Neural cell (in vitro differentiated cells): ENCODE measurements at regions not wholly inside any gene's neighbourhood (a gene's known extent, or its start where the extent isn't known, plus 50 kb on each side); places are given as distances from the start of the nearest gene placed in this dataset.

Source experiments
- H2AFZ ChIP-seq: fragments of 200-600, 300-800 bp; sonication (generic), shearing (Covaris generic); 2 replicates; pipeline ENCODE4 v1.6.0; 2014; ENCODE audit warnings: low read depth, mild to moderate bottlenecking, antibody characterized with exemption, low read length, moderate library complexity
- H3F3A ChIP-seq: fragments of 200-600 bp; shearing (Covaris generic); 2 replicates; pipeline ENCODE4 v1.6.1; 2016; ENCODE audit warnings: mild to moderate bottlenecking, moderate library complexity, mixed read lengths, antibody characterized with exemption, low read length; ENCODE audit not compliant: insufficient read depth, poor library complexity, severe bottlenecking
- H3K27ac ChIP-seq: fragments of 200-600, 300-800 bp; sonication (generic), shearing (Covaris generic); 2 replicates; pipeline ENCODE4 v1.5.1; 2014; ENCODE audit warnings: mild to moderate bottlenecking, low read length, moderate library complexity
- H3K27me3 ChIP-seq: fragments of 300-800, 200-600 bp; sonication (generic), shearing (Covaris generic); 2 replicates; pipeline ENCODE4 v1.6.0; 2014; ENCODE audit warnings: mild to moderate bottlenecking, low read depth, low read length, moderate library complexity; ENCODE audit not compliant: insufficient read depth
- H3K36me3 ChIP-seq: fragments of 300-800, 200-600 bp; sonication (generic), shearing (Covaris generic); 2 replicates; pipeline ENCODE4 v1.5.1; 2014; ENCODE audit warnings: mild to moderate bottlenecking, antibody characterized with exemption, low read length, moderate library complexity; ENCODE audit not compliant: insufficient read depth
- H3K4me2 ChIP-seq: fragments of 300-800, 200-600 bp; sonication (generic), shearing (Covaris generic); 2 replicates; pipeline ENCODE4 v1.6.0; 2014; ENCODE audit warnings: mild to moderate bottlenecking, low read length
- H3K4me3 ChIP-seq: fragments of 300-800, 200-600 bp; sonication (generic), shearing (Covaris generic); 2 replicates; pipeline ENCODE4 v1.5.1; 2014; ENCODE audit warnings: mild to moderate bottlenecking, low read length, moderate library complexity
- H3K79me2 ChIP-seq: fragments of 200-600 bp; shearing (Covaris generic); replicated peaks from 2 replicates; pipeline ENCODE4 v1.6.0; 2014; ENCODE audit warnings: mild to moderate bottlenecking, low read length, moderate library complexity; ENCODE audit not compliant: insufficient read depth
- H3K9ac ChIP-seq: fragments of 300-800, 200-600 bp; sonication (generic), shearing (Covaris generic); 2 replicates; pipeline ENCODE4 v1.6.1; 2016; ENCODE audit warnings: mild to moderate bottlenecking, low read length, mixed read lengths
- H3K9me2 ChIP-seq: fragments of 200-600 bp; shearing (Covaris generic); 2 replicates; pipeline ENCODE4 v1.6.1; 2016; ENCODE audit warnings: mild to moderate bottlenecking, low read length, mixed read lengths; ENCODE audit not compliant: insufficient read depth
- H3K9me3 ChIP-seq: fragments of 200-600, 300-800 bp; sonication (generic), shearing (Covaris generic); 2 replicates; pipeline ENCODE4 v1.6.1; 2016; ENCODE audit warnings: mild to moderate bottlenecking, mixed run types, low read length, moderate library complexity, mixed read lengths
- H4K20me1 ChIP-seq: fragments of 200-600 bp; shearing (Covaris generic); 2 replicates; pipeline ENCODE4 v1.6.1; 2016; ENCODE audit warnings: mild to moderate bottlenecking, mixed run types; ENCODE audit not compliant: insufficient read depth
- CTCF ChIP-seq: fragments of 450-650 bp; IDR thresholded peaks from 2 replicates; pipeline ENCODE4 v1.5.1; 2014; ENCODE audit warnings: antibody characterized with exemption, mild to moderate bottlenecking, moderate library complexity; ENCODE audit not compliant: poor library complexity, severe bottlenecking
- EP300 ChIP-seq: fragments of 450-650 bp; conservative IDR thresholded peaks from 2 replicates; pipeline ENCODE4 v1.6.1; 2014; ENCODE audit warnings: antibody characterized with exemption, mild to moderate bottlenecking, moderate library complexity; ENCODE audit not compliant: poor library complexity, severe bottlenecking
- EZH2 ChIP-seq: fragments of 200-600, 300-800 bp; shearing (Covaris generic), sonication (generic); IDR thresholded peaks from 2 replicates; pipeline ENCODE4 v1.6.1; 2014; ENCODE audit warnings: antibody characterized with exemption, low read length, borderline replicate concordance, mild to moderate bottlenecking; ENCODE audit not compliant: insufficient read depth, poor library complexity, severe bottlenecking
- MXI1 ChIP-seq: fragments of 450-650 bp; conservative IDR thresholded peaks from 2 replicates; pipeline ENCODE4 v1.6.1; 2014; ENCODE audit warnings: antibody characterized with exemption, mild to moderate bottlenecking; ENCODE audit not compliant: poor library complexity, severe bottlenecking
- POLR2AphosphoS5 ChIP-seq: IDR thresholded peaks from 2 replicates; pipeline ENCODE4 v1.6.1; 2012
- RAD21 ChIP-seq: fragments of 450-650 bp; conservative IDR thresholded peaks from 2 replicates; pipeline ENCODE4 v1.6.1; 2014; ENCODE audit warnings: antibody characterized with exemption, mild to moderate bottlenecking, moderate library complexity
- REST ChIP-seq: IDR thresholded peaks from 2 replicates; pipeline ENCODE4 v1.6.1; 2012; ENCODE audit warnings: borderline replicate concordance
- TAF1 ChIP-seq: IDR thresholded peaks from 2 replicates; pipeline ENCODE4 v1.6.1; 2012; ENCODE audit warnings: low read depth

DNA sequence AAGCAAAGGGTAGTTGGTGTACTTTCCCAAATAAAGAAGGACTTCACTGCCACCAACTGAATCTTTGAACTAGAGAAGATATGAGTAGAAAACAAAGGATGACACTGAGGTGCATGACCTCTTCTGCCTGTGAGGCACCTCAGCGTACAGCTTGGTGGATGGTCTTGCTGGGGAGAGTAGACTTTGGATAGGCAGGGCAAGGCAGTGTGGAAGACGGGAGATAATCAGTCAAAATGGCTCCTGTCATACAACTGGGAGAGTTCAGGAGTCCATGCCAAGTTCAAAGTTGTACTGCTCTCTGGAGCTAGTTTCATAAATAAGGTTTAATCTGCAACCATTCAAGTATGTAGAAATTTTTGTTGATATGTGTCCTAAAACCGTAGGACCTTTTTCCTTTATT, 143.4 kb downstream of the BARHL2 start:
- H3K27ac ChIP-seq: no peak overlapping the region
- no peaks in the 10 kb centered on the region for H3K9me3 ChIP-seq
- no peak overlapping the region for H3K4me2 ChIP-seq
- no peaks in the 10 kb centered on the region for H3K79me2 ChIP-seq
- no peaks in the 10 kb centered on the region for H3K27me3 ChIP-seq
- TF ChIP-seq CTCF (no peak), RAD21 (no peak), EP300 (no peak), POLR2AphosphoS5 (no peak), EZH2 (no peak), REST (no peak), MXI1 (no peak)
- no peak overlapping the region for H2AFZ ChIP-seq
- H3K9me2 ChIP-seq: no peaks in the 10 kb centered on the region
- no peaks in the 10 kb centered on the region for H4K20me1 ChIP-seq
- no peaks in the 10 kb centered on the region for H3F3A ChIP-seq
- H3K9ac ChIP-seq: no peak overlapping the region
- H3K4me3 ChIP-seq: no peak overlapping the region
- H3K36me3 ChIP-seq: no peaks in the 10 kb centered on the region

DNA sequence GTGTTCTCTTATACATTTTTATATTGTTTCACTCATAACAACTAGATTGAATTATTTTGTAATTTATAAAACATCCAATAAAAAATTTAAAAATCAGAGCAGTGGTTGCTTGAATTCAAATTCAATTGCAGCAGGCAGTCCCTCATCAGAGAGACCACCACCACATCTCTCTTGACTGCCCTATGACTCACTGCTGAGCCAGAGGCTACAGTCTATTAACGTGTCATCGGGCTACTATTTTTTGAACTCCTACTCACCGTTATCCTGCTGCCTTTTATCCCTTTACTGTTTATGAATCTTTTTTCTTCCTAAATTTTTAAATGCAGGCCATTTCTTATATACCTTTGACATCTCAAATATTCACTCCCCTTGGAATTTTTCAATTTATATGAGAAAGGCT, 144.7 kb downstream of the BARHL2 start:
- no peaks in the 10 kb centered on the region for H3K36me3 ChIP-seq
- no peaks in the 10 kb centered on the region for H3K27me3 ChIP-seq
- no peak overlapping the region for H3K4me3 ChIP-seq
- H4K20me1 ChIP-seq: no peaks in the 10 kb centered on the region
- TF ChIP-seq POLR2AphosphoS5: no peak
- no peak for TF ChIP-seq EZH2
- TF ChIP-seq RAD21: no peak
- TF ChIP-seq REST: no peak
- TF ChIP-seq TAF1: no peak
- no peak for TF ChIP-seq CTCF
- no peak overlapping the region for H3K4me2 ChIP-seq
- no peaks in the 10 kb centered on the region for H3K79me2 ChIP-seq
- no peak overlapping the region for H3K9ac ChIP-seq
- H3K9me3 ChIP-seq: no peaks in the 10 kb centered on the region
- H3K27ac ChIP-seq: no peak overlapping the region
- H2AFZ ChIP-seq: no peak overlapping the region
- H3F3A ChIP-seq: no peaks in the 10 kb centered on the region
- no peaks in the 10 kb centered on the region for H3K9me2 ChIP-seq
